ENCODE measurements at regions not wholly inside any gene's neighbourhood (a gene's known extent, or its start where the extent isn't known, plus 50 kb on each side); places are given as distances from the start of the nearest gene placed in this dataset.

GRCh38 chr3:124658270-124658669 lies 72.0 kb upstream of the UMPS start:
- Histone ChIP-seq H3K4me3 (no peak overlapping the region), H3K36me3 (no peaks in the 10 kb centered on the region), H3K4me1 (no peaks in the 10 kb centered on the region), H3K27ac (no peak overlapping the region), H3K27me3 (no peaks in the 10 kb centered on the region), H3K9me3 (no peaks in the 10 kb centered on the region)
- intact Hi-C loops (cut with DNase I; ENCODE audit: low total_unique reads) = no loop called here
- DNase-seq (ENCODE audit: low spot score in 2 of 2) = no peak
- TF ChIP-seq POLR2AphosphoS5 (IDR thresholded peaks at IDR 0.05) = no peak

GRCh38 chr3:124659175-124659574 lies 71.1 kb upstream of the UMPS start:
- DNase-seq (ENCODE audit: low spot score in 2 of 2) = no peak
- no peak for TF ChIP-seq POLR2A (IDR thresholded peaks at IDR 0.05)
- TF ChIP-seq CTCF (IDR thresholded peaks at IDR 0.05) = no peak
- TF ChIP-seq POLR2AphosphoS5 (IDR thresholded peaks at IDR 0.05) = no peak
- no peaks in the 10 kb centered on the region for H3K9me3 ChIP-seq
- H3K27ac ChIP-seq = no peak overlapping the region
- no peaks in the 10 kb centered on the region for H3K4me1 ChIP-seq
- H3K36me3 ChIP-seq = no peaks in the 10 kb centered on the region
- no peaks in the 10 kb centered on the region for H3K27me3 ChIP-seq
- no peak overlapping the region for H3K4me3 ChIP-seq
- intact Hi-C loops (cut with DNase I; ENCODE audit: low total_unique reads) = no loop called here

- TF ChIP-seq CTCF (IDR thresholded peaks at IDR 0.05) = no peak
- TF ChIP-seq POLR2AphosphoS5 (IDR thresholded peaks at IDR 0.05) = no peak
- TF ChIP-seq POLR2A (IDR thresholded peaks at IDR 0.05) = no peak
- H3K27ac ChIP-seq = no peak overlapping the region
- no peaks in the 10 kb centered on the region for H3K9me3 ChIP-seq
- DNase-seq (ENCODE audit: low spot score in 2 of 2) = no peak
- H3K4me1 ChIP-seq = no peaks in the 10 kb centered on the region
- no peaks in the 10 kb centered on the region for H3K36me3 ChIP-seq
- H3K27me3 ChIP-seq = no peaks in the 10 kb centered on the region
- intact Hi-C loops (cut with DNase I; ENCODE audit: low total_unique reads) = no loop called here
- no peak overlapping the region for H3K4me3 ChIP-seq
Observed at GRCh38 chr3:124660599-124660998, 69.7 kb upstream of the UMPS start.

- Histone ChIP-seq H3K36me3 (no peaks in the 10 kb centered on the region), H3K27me3 (no peaks in the 10 kb centered on the region), H3K9me3 (no peaks in the 10 kb centered on the region), H3K27ac (no peak overlapping the region), H3K4me3 (no peak overlapping the region), H3K4me1 (no peaks in the 10 kb centered on the region)
- DNase-seq (ENCODE audit: low spot score in 2 of 2) = no peak
- intact Hi-C loops (cut with DNase I; ENCODE audit: low total_unique reads) = no loop called here
- no peak for TF ChIP-seq POLR2AphosphoS5 (IDR thresholded peaks at IDR 0.05)
- no peak for TF ChIP-seq POLR2A (IDR thresholded peaks at IDR 0.05)
- no peak for TF ChIP-seq CTCF (IDR thresholded peaks at IDR 0.05)
Observed at GRCh38 chr3:124663690-124664089, 66.6 kb upstream of the UMPS start.

- intact Hi-C loops (cut with DNase I; ENCODE audit: low total_unique reads) = loop anchor here (5.0 kb wide), 1 partner anchor 683 kb away; no protein-coding TSS in a partner anchor
- H3K4me3 ChIP-seq = no peak overlapping the region
- TF ChIP-seq POLR2A (IDR thresholded peaks at IDR 0.05) = no peak
- TF ChIP-seq POLR2AphosphoS5 (IDR thresholded peaks at IDR 0.05) = no peak
- TF ChIP-seq CTCF (IDR thresholded peaks at IDR 0.05) = no peak
- no peak for DNase-seq (ENCODE audit: low spot score in 2 of 2)
- H3K27ac ChIP-seq = no peak overlapping the region
- no peaks in the 10 kb centered on the region for H3K36me3 ChIP-seq
- H3K4me1 ChIP-seq = no peaks in the 10 kb centered on the region
- H3K9me3 ChIP-seq = no peaks in the 10 kb centered on the region
- no peaks in the 10 kb centered on the region for H3K27me3 ChIP-seq
Observed at GRCh38 chr3:124664804-124665203, 65.4 kb upstream of the UMPS start.

- Histone ChIP-seq H3K27me3 (no peaks in the 10 kb centered on the region), H3K4me1 (no peaks in the 10 kb centered on the region), H3K36me3 (no peaks in the 10 kb centered on the region), H3K9me3 (no peaks in the 10 kb centered on the region), H3K27ac (no peak overlapping the region), H3K4me3 (no peak overlapping the region)
- DNase-seq (ENCODE audit: low spot score in 2 of 2) = no peak
- TF ChIP-seq POLR2AphosphoS5 (IDR thresholded peaks at IDR 0.05) (no peak), POLR2A (IDR thresholded peaks at IDR 0.05) (no peak), CTCF (IDR thresholded peaks at IDR 0.05) (no peak)
- intact Hi-C loops (cut with DNase I; ENCODE audit: low total_unique reads) = loop anchor here (5.0 kb wide), 1 partner anchor 684 kb away; no protein-coding TSS in a partner anchor
Observed at GRCh38 chr3:124666067-124666466, 64.2 kb upstream of the UMPS start.
